NOMO-1 treated with dmso at 0.1 percent for 144 hours (cell line): ENCODE measurements at regions not wholly inside any gene's neighbourhood (a gene's known extent, or its start where the extent isn't known, plus 50 kb on each side); places are given as distances from the start of the nearest gene placed in this dataset.

Experiments
- DNase-seq: peaks from one replicate; lab custom pipeline; 2025; ENCODE audit not compliant: unreplicated experiment; lab: John Stamatoyannopoulos, UW

GRCh38 chrX:131778269-131779218 lies 234.7 kb downstream of the OR13H1 start:
- peak; percentile 47 for DNase-seq

- no peak for DNase-seq
These were observed 235.4 kb downstream of the OR13H1 start for GRCh38 chrX:131779306-131779705.

GRCh38 chrX:131779741-131780140 lies 235.9 kb downstream of the OR13H1 start:
- DNase-seq, result no peak

GRCh38 chrX:131782646-131783045 lies 238.8 kb downstream of the OR13H1 start:
- DNase-seq, result no peak

GRCh38 chrX:131783555-131784308 lies 239.4 kb upstream of the STK26 start:
- peak; percentile 54 for DNase-seq

- no peak for DNase-seq
These were observed 233.4 kb upstream of the STK26 start for GRCh38 chrX:131789664-131790063.

GRCh38 chrX:131791608-131792355 lies 231.3 kb upstream of the STK26 start:
- no peak for DNase-seq

- DNase-seq, result peak; percentile 85
These were observed 230.7 kb upstream of the STK26 start for GRCh38 chrX:131792356-131792749.

- peak; percentile 74 for DNase-seq
These were observed 230.2 kb upstream of the STK26 start for GRCh38 chrX:131792789-131793462.

GRCh38 chrX:131795442-131796229 lies 227.5 kb upstream of the STK26 start:
- DNase-seq, result no peak

- DNase-seq, result no peak
These were observed 222.0 kb upstream of the STK26 start for GRCh38 chrX:131801066-131801465.

GRCh38 chrX:131801911-131802310 lies 221.2 kb upstream of the STK26 start:
- DNase-seq, result no peak

- DNase-seq, result peak; percentile 57
These were observed 220.1 kb upstream of the STK26 start for GRCh38 chrX:131802836-131803626.

GRCh38 chrX:131812847-131813825 lies 210.0 kb upstream of the STK26 start:
- peak; percentile 92 for DNase-seq

- peak; percentile 92 for DNase-seq
These were observed 206.5 kb upstream of the STK26 start for GRCh38 chrX:131816551-131817136.

- DNase-seq, result peak; percentile 31
These were observed 204.7 kb upstream of the STK26 start for GRCh38 chrX:131818297-131818936.
